ENCODE measurements at regions not wholly inside any gene's neighbourhood (a gene's known extent, or its start where the extent isn't known, plus 50 kb on each side); places are given as distances from the start of the nearest gene placed in this dataset.

DNA sequence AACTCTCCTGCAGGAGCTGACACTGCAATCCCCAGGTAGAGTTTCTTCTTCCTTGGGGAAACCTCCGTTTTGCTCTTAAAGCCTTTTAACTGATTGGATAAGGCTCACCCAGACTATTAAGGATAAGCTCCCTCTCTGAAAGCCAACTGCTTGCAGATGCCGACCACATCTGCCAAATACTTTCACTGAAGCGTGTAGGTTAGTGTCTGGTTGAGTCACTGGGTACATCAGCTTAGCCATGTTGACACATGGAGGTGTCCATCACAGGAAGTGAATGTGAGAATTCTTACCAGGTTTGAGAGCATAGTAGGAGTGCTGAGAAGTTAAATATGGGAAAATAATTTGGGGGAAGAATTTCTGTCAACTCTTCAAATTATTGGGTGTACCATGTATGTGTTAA lies 202.0 kb downstream of the AJAP1 start:
- peaks cover 0 to 9% (median 3%) of the 10 kb centered on the region in 4 donors for H3K9me3 ChIP-seq
- H3K4me3 ChIP-seq = no peak overlapping the region
- WGBS, 5 donors = 64 to 80% (median 75%) methylated on average over 3 of the region's 3 CpGs
- intact Hi-C loops (cut with DNase I; ENCODE audit: low total_unique reads) = no loop called here
- TF ChIP-seq POLR2AphosphoS5 (IDR thresholded peaks at IDR 0.05) (no peak), CTCF (IDR thresholded peaks at IDR 0.05) (no peak), POLR2A (IDR thresholded peaks at IDR 0.05) (no peak), EP300 (IDR thresholded peaks at IDR 0.05) (no peak)
- no peaks in the 10 kb centered on the region for H3K36me3 ChIP-seq
- no peak overlapping the region for H3K27ac ChIP-seq
- DNase-seq = no peak
- H3K4me1 ChIP-seq = no peaks in the 10 kb centered on the region
- peaks cover 0 to 3% (median 0%) of the 10 kb centered on the region in 3 donors for H3K27me3 ChIP-seq

- 60 to 82% (median 79%) methylated on average over 8 of the region's 8 CpGs for WGBS, 5 donors
- TF ChIP-seq POLR2AphosphoS5 (IDR thresholded peaks at IDR 0.05) = no peak
- TF ChIP-seq CTCF (IDR thresholded peaks at IDR 0.05) = no peak
- no peak for TF ChIP-seq EP300 (IDR thresholded peaks at IDR 0.05)
- no peak for TF ChIP-seq POLR2A (IDR thresholded peaks at IDR 0.05)
- H3K4me1 ChIP-seq = no peaks in the 10 kb centered on the region
- H3K4me3 ChIP-seq = no peak overlapping the region
- H3K27ac ChIP-seq = no peak overlapping the region
- DNase-seq = no peak
- H3K27me3 ChIP-seq = peaks cover 0 to 3% (median 0%) of the 10 kb centered on the region in 3 donors
- peaks cover 3 to 22% (median 12%) of the 10 kb centered on the region in 4 donors for H3K9me3 ChIP-seq
- no peaks in the 10 kb centered on the region for H3K36me3 ChIP-seq
- intact Hi-C loops (cut with DNase I; ENCODE audit: low total_unique reads) = no loop called here
Measured at GRCh38 chr1:4854367-4854766, 200.0 kb downstream of the AJAP1 start.

- WGBS, 5 donors = 74 to 81% (median 80%) methylated on average over 5 of the region's 5 CpGs
- DNase-seq = no peak
Measured at GRCh38 chr1:4853904-4854303, 199.5 kb downstream of the AJAP1 start.

GRCh38 chr1:4851385-4852065 lies 197.1 kb downstream of the AJAP1 start:
- peaks cover 3 to 22% (median 12%) of the 10 kb centered on the region in 4 donors for H3K9me3 ChIP-seq
- H3K27ac ChIP-seq = no peak overlapping the region
- 71 to 82% (median 77%) methylated on average over 4 to 8 of the region's 8 CpGs for whole genome bisulfite sequencing, 5 donors
- no peak for DNase-seq
- no peaks in the 10 kb centered on the region for H3K36me3 ChIP-seq
- H3K4me1 ChIP-seq = no peaks in the 10 kb centered on the region
- H3K27me3 ChIP-seq = peaks cover 0 to 3% (median 0%) of the 10 kb centered on the region in 3 donors
- intact Hi-C loops (cut with DNase I; ENCODE audit: low total_unique reads) = no loop called here
- no peak overlapping the region for H3K4me3 ChIP-seq
- TF ChIP-seq EP300 (IDR thresholded peaks at IDR 0.05) (no peak), POLR2AphosphoS5 (IDR thresholded peaks at IDR 0.05) (no peak), CTCF (IDR thresholded peaks at IDR 0.05) (no peak), POLR2A (IDR thresholded peaks at IDR 0.05) (no peak)

More at GRCh38 chr1:4853904-4854303, 199.5 kb downstream of the AJAP1 start:
- Histone ChIP-seq H3K27me3 (peaks cover 0 to 3% (median 0%) of the 10 kb centered on the region in 3 donors), H3K9me3 (peaks cover 3 to 22% (median 12%) of the 10 kb centered on the region in 4 donors), H3K36me3 (no peaks in the 10 kb centered on the region), H3K4me1 (no peaks in the 10 kb centered on the region), H3K27ac (no peak overlapping the region), H3K4me3 (no peak overlapping the region)
- intact Hi-C loops (cut with DNase I; ENCODE audit: low total_unique reads) = no loop called here
- no peak for TF ChIP-seq EP300 (IDR thresholded peaks at IDR 0.05)
- no peak for TF ChIP-seq POLR2AphosphoS5 (IDR thresholded peaks at IDR 0.05)
- TF ChIP-seq CTCF (IDR thresholded peaks at IDR 0.05) = no peak
- no peak for TF ChIP-seq POLR2A (IDR thresholded peaks at IDR 0.05)
